ENCODE measurements at regions not wholly inside any gene's neighbourhood (a gene's known extent, or its start where the extent isn't known, plus 50 kb on each side); places are given as distances from the start of the nearest gene placed in this dataset.

DNA sequence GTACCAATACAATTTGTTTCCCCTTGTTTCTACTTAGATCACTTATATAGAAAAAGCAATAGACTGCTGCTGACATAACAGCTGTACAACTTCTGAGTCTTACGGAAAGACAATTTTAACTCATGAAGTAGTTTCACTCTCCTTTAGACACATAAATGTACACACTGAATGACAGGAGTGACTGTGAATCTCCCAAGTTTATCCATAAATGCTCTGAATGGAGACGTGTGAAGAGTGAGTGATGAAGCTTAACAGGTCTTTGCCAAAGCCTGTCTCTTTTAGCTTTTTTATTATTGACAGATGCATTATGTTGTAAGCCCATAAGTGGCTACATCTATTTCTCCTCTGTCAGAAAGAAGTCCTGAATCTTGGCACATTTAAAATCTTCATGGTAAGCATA lies 265.9 kb downstream of the TRIM36 start:
- no TSS peak for BruUV-seq (replicated peaks)
- Histone ChIP-seq H3K4me1 (no peaks in the 10 kb centered on the region), H3K9me3 (no peaks in the 10 kb centered on the region), H3K27me3 (replicated peaks; ENCODE audit: control insufficient read depth, insufficient read depth, low read length) (no peaks in the 10 kb centered on the region), H3K36me3 (ENCODE audit: control insufficient read depth, insufficient read depth, low read length) (no peaks in the 10 kb centered on the region), H3K4me3 (ENCODE audit: low read depth, low read length) (no peak overlapping the region)
- intact Hi-C loops (cut with micrococcal nuclease; ENCODE audit: unreplicated experiment), result no loop called here
- Mint-ChIP-seq H3K27me3 (ENCODE audit: insufficient read depth, unreplicated experiment) (no peaks in the 10 kb centered on the region), H3K4me3 (ENCODE audit: unreplicated experiment) (no peak overlapping the region), H3K9me3 (ENCODE audit: unreplicated experiment) (peaks cover 22% of the 10 kb centered on the region), H3K27ac (ENCODE audit: unreplicated experiment) (no peak overlapping the region), H3K4me1 (ENCODE audit: low read depth, unreplicated experiment) (no peaks in the 10 kb centered on the region), H3K36me3 (ENCODE audit: insufficient read depth, unreplicated experiment) (no peaks in the 10 kb centered on the region)
- TF ChIP-seq, protein P1, sequence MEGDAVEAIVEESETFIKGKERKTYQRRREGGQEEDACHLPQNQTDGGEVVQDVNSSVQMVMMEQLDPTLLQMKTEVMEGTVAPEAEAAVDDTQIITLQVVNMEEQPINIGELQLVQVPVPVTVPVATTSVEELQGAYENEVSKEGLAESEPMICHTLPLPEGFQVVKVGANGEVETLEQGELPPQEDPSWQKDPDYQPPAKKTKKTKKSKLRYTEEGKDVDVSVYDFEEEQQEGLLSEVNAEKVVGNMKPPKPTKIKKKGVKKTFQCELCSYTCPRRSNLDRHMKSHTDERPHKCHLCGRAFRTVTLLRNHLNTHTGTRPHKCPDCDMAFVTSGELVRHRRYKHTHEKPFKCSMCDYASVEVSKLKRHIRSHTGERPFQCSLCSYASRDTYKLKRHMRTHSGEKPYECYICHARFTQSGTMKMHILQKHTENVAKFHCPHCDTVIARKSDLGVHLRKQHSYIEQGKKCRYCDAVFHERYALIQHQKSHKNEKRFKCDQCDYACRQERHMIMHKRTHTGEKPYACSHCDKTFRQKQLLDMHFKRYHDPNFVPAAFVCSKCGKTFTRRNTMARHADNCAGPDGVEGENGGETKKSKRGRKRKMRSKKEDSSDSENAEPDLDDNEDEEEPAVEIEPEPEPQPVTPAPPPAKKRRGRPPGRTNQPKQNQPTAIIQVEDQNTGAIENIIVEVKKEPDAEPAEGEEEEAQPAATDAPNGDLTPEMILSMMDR (IDR thresholded peaks at IDR 0.05; ENCODE audit: insufficient read depth in 1 of 2, low read depth in 1 of 2, low read length in 1 of 2, severe bottlenecking in 1 of 2, unreplicated experiment in 1 of 2), result no peak
- POLR2A ChIA-PET, result no interaction called here
- CTCF ChIA-PET, result no interaction called here
- DNase-seq, result no peak

DNA sequence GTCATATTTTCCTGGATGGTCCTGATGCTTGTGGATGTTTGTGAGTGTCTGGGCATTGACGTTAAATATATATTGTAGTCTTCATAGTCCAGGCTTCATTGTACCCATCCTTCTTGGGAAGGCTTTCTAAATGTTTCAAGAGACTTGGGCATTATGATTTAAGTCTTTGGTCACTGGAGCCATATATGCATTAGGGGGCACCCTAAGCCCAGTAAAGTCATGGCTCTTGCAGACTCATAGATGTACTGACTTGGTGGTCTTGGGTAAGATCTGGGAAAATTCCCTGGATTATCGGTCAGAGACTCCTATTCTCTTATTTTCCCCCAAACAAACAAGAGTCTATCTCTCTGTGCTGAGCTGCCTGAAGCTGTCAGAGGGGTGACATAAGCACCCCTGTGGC lies 271.1 kb downstream of the TRIM36 start:
- intact Hi-C loops (cut with micrococcal nuclease; ENCODE audit: unreplicated experiment), result loop anchor here (5.0 kb wide), 1 partner anchor 169 kb away; no protein-coding TSS in a partner anchor
- Mint-ChIP-seq H3K9me3 (ENCODE audit: unreplicated experiment) (no peaks in the 10 kb centered on the region), H3K4me1 (ENCODE audit: low read depth, unreplicated experiment) (no peaks in the 10 kb centered on the region), H3K27me3 (ENCODE audit: insufficient read depth, unreplicated experiment) (no peaks in the 10 kb centered on the region), H3K36me3 (ENCODE audit: insufficient read depth, unreplicated experiment) (no peaks in the 10 kb centered on the region), H3K4me3 (ENCODE audit: unreplicated experiment) (no peak overlapping the region), H3K27ac (ENCODE audit: unreplicated experiment) (no peak overlapping the region)
- BruUV-seq (replicated peaks), result no TSS peak
- no peak for DNase-seq
- Histone ChIP-seq H3K4me3 (ENCODE audit: low read depth, low read length) (no peak overlapping the region), H3K4me1 (no peaks in the 10 kb centered on the region), H3K9me3 (no peaks in the 10 kb centered on the region), H3K27me3 (replicated peaks; ENCODE audit: control insufficient read depth, insufficient read depth, low read length) (no peaks in the 10 kb centered on the region), H3K36me3 (ENCODE audit: control insufficient read depth, insufficient read depth, low read length) (no peaks in the 10 kb centered on the region)
- POLR2A ChIA-PET, result no interaction called here
- CTCF ChIA-PET, result no interaction called here
- TF ChIP-seq, protein P1 (IDR thresholded peaks at IDR 0.05; ENCODE audit: insufficient read depth in 1 of 2, low read depth in 1 of 2, low read length in 1 of 2, severe bottlenecking in 1 of 2, unreplicated experiment in 1 of 2), result no peak

DNA sequence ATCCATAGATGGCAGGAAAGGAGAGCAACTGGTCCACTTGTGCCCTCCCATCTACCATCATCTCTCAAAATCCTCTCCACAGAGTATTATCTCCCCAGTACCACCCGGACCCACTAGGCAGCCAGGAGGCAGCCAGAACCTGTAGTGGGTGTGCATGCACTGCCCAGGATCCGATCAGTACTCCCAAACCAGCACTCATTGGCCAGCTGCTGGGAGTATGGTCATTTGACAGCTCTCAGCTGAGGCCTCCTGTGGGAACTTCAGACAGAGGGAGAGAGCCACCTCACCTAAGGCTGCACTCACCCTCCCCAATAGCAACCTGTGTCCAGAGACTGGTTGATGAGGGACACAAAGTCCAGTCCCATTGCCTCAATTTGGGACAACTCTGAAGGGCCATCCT lies 286.0 kb downstream of the TRIM36 start:
- DNase-seq, result no peak
- H3K36me3 ChIP-seq (ENCODE audit: control insufficient read depth, insufficient read depth, low read length), result no peaks in the 10 kb centered on the region
- H3K9me3 ChIP-seq, result no peaks in the 10 kb centered on the region
- Mint-ChIP-seq H3K9me3 (ENCODE audit: unreplicated experiment) (no peaks in the 10 kb centered on the region), H3K27ac (ENCODE audit: unreplicated experiment) (no peak overlapping the region), H3K36me3 (ENCODE audit: insufficient read depth, unreplicated experiment) (no peaks in the 10 kb centered on the region), H3K27me3 (ENCODE audit: insufficient read depth, unreplicated experiment) (peaks cover under 1% of the 10 kb centered on the region), H3K4me1 (ENCODE audit: low read depth, unreplicated experiment) (no peaks in the 10 kb centered on the region), H3K4me3 (ENCODE audit: unreplicated experiment) (no peak overlapping the region)
- H3K4me1 ChIP-seq, result no peaks in the 10 kb centered on the region
- POLR2A ChIA-PET, result no interaction called here
- no TSS peak for BruUV-seq (replicated peaks)
- no peaks in the 10 kb centered on the region for H3K27me3 ChIP-seq (replicated peaks; ENCODE audit: control insufficient read depth, insufficient read depth, low read length)
- CTCF ChIA-PET, result interaction anchor here (0.5 kb wide), 1 partner anchor 66 kb away, joined by 3 read pairs; no protein-coding TSS in a partner anchor
- no peak overlapping the region for H3K4me3 ChIP-seq (ENCODE audit: low read depth, low read length)
- TF ChIP-seq, protein P1 (IDR thresholded peaks at IDR 0.05; ENCODE audit: insufficient read depth in 1 of 2, low read depth in 1 of 2, low read length in 1 of 2, severe bottlenecking in 1 of 2, unreplicated experiment in 1 of 2), result no peak
- intact Hi-C loops (cut with micrococcal nuclease; ENCODE audit: unreplicated experiment), result no loop called here
